Mesodermal cell (in vitro differentiated cells): ENCODE measurements at regions not wholly inside any gene's neighbourhood (a gene's known extent, or its start where the extent isn't known, plus 50 kb on each side); places are given as distances from the start of the nearest gene placed in this dataset.

Experiments used
- H3K27ac ChIP-seq: 2 replicates; pipeline ENCODE4 v1.7.0; 2013; ENCODE audit warnings: mild to moderate bottlenecking, low read depth, low read length, moderate library complexity; ENCODE audit not compliant: severe bottlenecking
- H3K36me3 ChIP-seq: 2 replicates; pipeline ENCODE4 v1.7.1; 2013; ENCODE audit warnings: mild to moderate bottlenecking, low read length, moderate library complexity; ENCODE audit not compliant: control insufficient read depth, insufficient read depth
- H3K4me1 ChIP-seq: one replicate; pipeline ENCODE4 v1.7.1; 2013; ENCODE audit warnings: mild to moderate bottlenecking, low read length; ENCODE audit not compliant: insufficient read depth, control insufficient read depth, poor library complexity, severe bottlenecking
- H3K4me3 ChIP-seq: 2 replicates; pipeline ENCODE4 v1.7.0; 2013; ENCODE audit warnings: low read length, control low read depth, mild to moderate bottlenecking; ENCODE audit not compliant: insufficient read depth, poor library complexity, severe bottlenecking; ENCODE audit errors: extremely low read depth
- H3K9me3 ChIP-seq: 2 replicates; pipeline ENCODE4 v1.7.1; 2013; ENCODE audit warnings: mild to moderate bottlenecking, low read length, moderate library complexity; ENCODE audit not compliant: control insufficient read depth
- WGBS, 2 experiments: methylation state at CpG; one replicate each; pipeline ENCODE4 v1.1.5; 2013; ENCODE audit warnings: missing lambda C conversion rate in 2 of 2; ENCODE audit not compliant: insufficient coverage in 2 of 2; 5-methylcytosine and 5-hydroxymethylcytosine counted together

- H3K4me3 ChIP-seq: no peak overlapping the region
- peak overlapping the region; percentile 90 for H3K27ac ChIP-seq
- no peaks in the 10 kb centered on the region for H3K36me3 ChIP-seq
- no peaks in the 10 kb centered on the region for H3K9me3 ChIP-seq
- WGBS, 2 experiments: no CpG with 5 or more reads among the region's 3 CpGs
- peaks cover 19% of the 10 kb centered on the region for H3K4me1 ChIP-seq
These were observed 75.2 kb upstream of the NPVF start for GRCh38 chr7:25303281-25304181.

- no peak overlapping the region for H3K4me3 ChIP-seq
These were observed 76.4 kb upstream of the NPVF start for GRCh38 chr7:25304691-25305090.

GRCh38 chr7:25305831-25306230 is 77.5 kb upstream of the NPVF start:
- Histone ChIP-seq H3K9me3 (no peaks in the 10 kb centered on the region), H3K4me1 (peaks cover 19% of the 10 kb centered on the region), H3K4me3 (no peak overlapping the region), H3K27ac (no peak overlapping the region), H3K36me3 (no peaks in the 10 kb centered on the region)
- no CpG with 5 or more reads among the region's 1 CpG for WGBS, 2 experiments

More at GRCh38 chr7:25304691-25305090, 76.4 kb upstream of the NPVF start:
- no peak overlapping the region for H3K27ac ChIP-seq
- no peaks in the 10 kb centered on the region for H3K36me3 ChIP-seq
- H3K9me3 ChIP-seq: no peaks in the 10 kb centered on the region
- H3K4me1 ChIP-seq: peaks cover 19% of the 10 kb centered on the region
- 70 to 94% methylated on average over 3 to 4 of the region's 4 CpGs for WGBS, 2 experiments

- Histone ChIP-seq H3K4me1 (peaks cover 17% of the 10 kb centered on the region), H3K36me3 (no peaks in the 10 kb centered on the region), H3K4me3 (no peak overlapping the region), H3K9me3 (no peaks in the 10 kb centered on the region), H3K27ac (no peak overlapping the region)
- no CpG with 5 or more reads among the region's 1 CpG for WGBS, 2 experiments
These were observed 79.3 kb upstream of the NPVF start for GRCh38 chr7:25307624-25308023.

GRCh38 chr7:25308246-25308645 is 80.0 kb upstream of the NPVF start:
- H3K9me3 ChIP-seq: no peaks in the 10 kb centered on the region
- no peak overlapping the region for H3K4me3 ChIP-seq
- 75 to 100% methylated on average over 3 to 4 of the region's 4 CpGs for WGBS, 2 experiments
- H3K27ac ChIP-seq: no peak overlapping the region
- H3K36me3 ChIP-seq: no peaks in the 10 kb centered on the region
- H3K4me1 ChIP-seq: peaks cover 12% of the 10 kb centered on the region

- Histone ChIP-seq H3K4me1 (peaks cover 6% of the 10 kb centered on the region), H3K27ac (no peak overlapping the region), H3K4me3 (no peak overlapping the region), H3K36me3 (no peaks in the 10 kb centered on the region), H3K9me3 (no peaks in the 10 kb centered on the region)
- WGBS, 2 experiments: 85 to 100% methylated on average over 1 to 2 of the region's 6 CpGs
These were observed 80.8 kb upstream of the NPVF start for GRCh38 chr7:25308906-25309705.

- no peaks in the 10 kb centered on the region for H3K9me3 ChIP-seq
- H3K27ac ChIP-seq: no peak overlapping the region
- H3K36me3 ChIP-seq: no peaks in the 10 kb centered on the region
- no peak overlapping the region for H3K4me3 ChIP-seq
- no peaks in the 10 kb centered on the region for H3K4me1 ChIP-seq
These were observed 82.6 kb upstream of the NPVF start for GRCh38 chr7:25310896-25311295.

GRCh38 chr7:25311346-25311745 is 83.1 kb upstream of the NPVF start:
- H3K9me3 ChIP-seq: no peaks in the 10 kb centered on the region
- no peak overlapping the region for H3K4me3 ChIP-seq
- H3K27ac ChIP-seq: no peak overlapping the region
- H3K36me3 ChIP-seq: no peaks in the 10 kb centered on the region
- no CpG with 5 or more reads among the region's 1 CpG for WGBS, 2 experiments
- H3K4me1 ChIP-seq: no peaks in the 10 kb centered on the region

- Histone ChIP-seq H3K4me1 (no peaks in the 10 kb centered on the region), H3K36me3 (no peaks in the 10 kb centered on the region), H3K4me3 (no peak overlapping the region), H3K9me3 (no peaks in the 10 kb centered on the region), H3K27ac (no peak overlapping the region)
- 84 to 94% methylated on average over 3 to 5 of the region's 6 CpGs for WGBS, 2 experiments
These were observed 84.7 kb upstream of the NPVF start for GRCh38 chr7:25312968-25313367.

GRCh38 chr7:25313526-25313925 is 85.2 kb upstream of the NPVF start:
- H3K27ac ChIP-seq: no peak overlapping the region

More at GRCh38 chr7:25313526-25313925, 85.2 kb upstream of the NPVF start:
- Histone ChIP-seq H3K4me3 (no peak overlapping the region), H3K9me3 (no peaks in the 10 kb centered on the region), H3K4me1 (no peaks in the 10 kb centered on the region), H3K36me3 (no peaks in the 10 kb centered on the region)
- 90 to 100% methylated on average over 1 of the region's 1 CpG for WGBS, 2 experiments
